Tibial artery (tissue), 4 donors: ENCODE measurements at regions not wholly inside any gene's neighbourhood (a gene's known extent, or its start where the extent isn't known, plus 50 kb on each side); places are given as distances from the start of the nearest gene placed in this dataset.

ENCODE experiments used
- DNase-seq, 2 donors: peaks; one replicate each; pipeline ENCODE4 v3.0.0-alpha.2; 2019
- H3K27ac ChIP-seq, 2 donors: fragments of 200-600 bp; sonication (generic) in 1 of 2; 1 replicate in 1 of 2; 2 replicates in 1 of 2; pipeline ENCODE4 v1.5.1; 2018 to 2019; ENCODE audit warnings: mild to moderate bottlenecking in 1 of 2
- H3K27me3 ChIP-seq, 2 donors: fragments of 200-600 bp; sonication (generic) in 1 of 2; one replicate each; pipeline versions ENCODE4 v1.5.1 to v1.6.0; 2016 to 2019
- H3K36me3 ChIP-seq, 3 donors: fragments of 200-600 bp; sonication (generic) in 2 of 3; one replicate each; pipeline ENCODE4 v1.5.1; 2016 to 2019; ENCODE audit warnings: mild to moderate bottlenecking in 2 of 3
- H3K4me1 ChIP-seq, 4 donors: fragments of 200-600 bp; sonication (generic) in 2 of 4; 1 replicate in 3 of 4; 2 replicates in 1 of 4; pipeline ENCODE4 v1.5.1; 2016 to 2019
- H3K4me3 ChIP-seq, 2 donors: fragments of 200-600 bp; sonication (generic) in 1 of 2; 1 replicate in 1 of 2; 2 replicates in 1 of 2; pipeline ENCODE4 v1.5.1; 2018 to 2019; ENCODE audit warnings: mild to moderate bottlenecking in 2 of 2
- H3K9me3 ChIP-seq, 3 donors: fragments of 200-600 bp; sonication (generic) in 1 of 3; one replicate each; pipeline ENCODE4 v1.5.1; 2016 to 2019
- CTCF ChIP-seq, 2 experiments: fragments of 200-600 bp in 1 of 2; fragments of 450-650 bp in 1 of 2; IDR thresholded peaks; one replicate each; pipeline ENCODE4 v1.5.1; 2017 to 2019; ENCODE audit warnings: antibody characterized with exemption in 2 of 2, mild to moderate bottlenecking in 1 of 2, moderate library complexity in 1 of 2
- intact Hi-C: fragments of 100-400 bp; cut with DNase I; formaldehyde crosslinking; loops from one replicate; pipeline ENCODE4 v1.15.0; 2023; ENCODE audit warnings: low total_unique reads

DNA sequence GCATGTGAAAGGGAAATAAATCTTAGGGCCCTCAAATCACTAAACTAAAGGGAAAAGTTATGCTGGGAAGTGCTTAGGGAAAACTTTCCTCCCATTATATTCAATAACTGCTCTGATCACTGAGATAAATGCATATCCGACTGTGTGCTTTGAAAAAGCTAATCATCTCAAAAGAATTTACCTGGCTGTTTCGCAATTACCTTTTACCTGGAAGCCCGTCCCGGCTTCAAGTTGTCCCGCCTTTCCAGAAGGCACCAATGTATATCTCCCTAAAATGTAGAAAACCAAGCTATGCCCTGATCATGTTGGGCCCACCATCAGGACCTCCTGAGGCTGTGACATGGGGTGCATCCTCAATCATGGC, 394.6 kb upstream of the HSFY2 start:
- Histone ChIP-seq H3K36me3 (no peaks in the 10 kb centered on the region), H3K27ac (no peak overlapping the region), H3K4me1 (no peaks in the 10 kb centered on the region), H3K4me3 (no peak overlapping the region), H3K9me3 (no peaks in the 10 kb centered on the region), H3K27me3 (no peaks in the 10 kb centered on the region)
- intact Hi-C loops, result no loop called here
- TF ChIP-seq CTCF (IDR thresholded peaks at IDR 0.05), result no peak
- no peak for DNase-seq

DNA sequence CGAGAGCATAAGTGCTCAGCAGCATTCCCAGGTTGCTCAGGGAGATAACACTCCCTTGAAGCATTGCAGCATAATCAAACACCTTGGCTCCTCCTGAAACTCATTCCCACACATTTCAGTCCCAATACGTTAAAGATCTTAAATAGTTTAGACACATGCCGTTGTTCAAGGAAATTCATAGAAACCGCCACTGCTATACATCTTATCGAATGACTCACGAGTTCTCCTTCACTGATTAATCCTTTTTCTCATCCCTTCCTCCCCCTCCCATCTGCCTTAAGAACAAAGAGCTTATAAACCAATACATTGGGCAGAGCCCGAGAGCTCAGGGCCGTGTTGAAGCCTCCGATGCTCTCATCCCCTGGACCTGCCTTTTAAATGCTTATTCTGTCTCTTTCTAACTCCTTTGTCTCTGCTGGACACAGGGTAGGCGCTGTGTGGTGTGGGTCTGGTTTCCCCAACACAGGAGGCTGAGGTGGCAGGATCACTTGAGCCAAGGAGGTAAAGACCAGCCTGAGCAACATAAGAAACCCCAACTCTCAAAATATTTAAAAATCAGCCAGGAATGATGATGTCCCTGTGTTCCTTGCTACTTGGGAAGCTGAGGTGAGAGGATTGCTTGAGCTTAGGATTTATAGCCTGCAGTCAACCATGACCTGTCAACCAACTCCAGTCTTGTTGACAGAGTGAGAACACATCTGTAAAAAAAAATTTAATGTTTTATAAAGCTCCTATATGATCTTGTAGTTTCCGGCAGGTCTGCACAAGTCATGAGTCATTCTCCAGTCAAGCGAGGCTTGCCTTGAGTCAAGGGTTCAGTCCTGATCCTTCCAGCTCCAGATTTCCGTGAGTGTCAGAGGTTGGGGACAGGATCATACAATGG, 394.0 kb upstream of the HSFY2 start:
- DNase-seq, result no peak
- Histone ChIP-seq H3K9me3 (no peaks in the 10 kb centered on the region), H3K36me3 (no peaks in the 10 kb centered on the region), H3K4me3 (no peak overlapping the region), H3K4me1 (no peaks in the 10 kb centered on the region), H3K27ac (no peak overlapping the region), H3K27me3 (no peaks in the 10 kb centered on the region)
- no peak for TF ChIP-seq CTCF (IDR thresholded peaks at IDR 0.05)
- intact Hi-C loops, result no loop called here

DNA sequence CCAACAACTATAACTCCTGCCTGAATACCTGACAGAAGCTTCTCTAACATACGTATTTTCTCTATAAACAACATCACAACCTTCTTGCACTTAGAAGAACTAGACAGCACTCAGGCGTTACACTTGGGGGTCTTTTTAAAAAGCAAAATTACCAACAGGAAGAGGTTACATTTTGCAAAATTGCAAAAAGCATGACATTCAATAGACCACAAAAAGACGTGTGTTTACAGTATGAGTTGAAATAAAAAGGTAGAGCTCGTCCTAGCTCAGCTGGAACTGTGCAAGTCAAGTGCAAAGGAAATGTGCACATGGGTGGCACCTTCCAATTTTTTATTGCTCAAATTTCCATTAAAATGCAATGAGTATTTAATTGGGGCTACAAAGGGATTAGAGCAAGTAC, 375.2 kb upstream of the HSFY2 start:
- H3K4me1 ChIP-seq, result no peaks in the 10 kb centered on the region
- H3K36me3 ChIP-seq, result no peaks in the 10 kb centered on the region
- intact Hi-C loops, result no loop called here
- no peak overlapping the region for H3K27ac ChIP-seq
- H3K4me3 ChIP-seq, result no peak overlapping the region
- no peak for DNase-seq
- no peak for TF ChIP-seq CTCF (IDR thresholded peaks at IDR 0.05)
- H3K27me3 ChIP-seq, result no peaks in the 10 kb centered on the region
- no peaks in the 10 kb centered on the region for H3K9me3 ChIP-seq

DNA sequence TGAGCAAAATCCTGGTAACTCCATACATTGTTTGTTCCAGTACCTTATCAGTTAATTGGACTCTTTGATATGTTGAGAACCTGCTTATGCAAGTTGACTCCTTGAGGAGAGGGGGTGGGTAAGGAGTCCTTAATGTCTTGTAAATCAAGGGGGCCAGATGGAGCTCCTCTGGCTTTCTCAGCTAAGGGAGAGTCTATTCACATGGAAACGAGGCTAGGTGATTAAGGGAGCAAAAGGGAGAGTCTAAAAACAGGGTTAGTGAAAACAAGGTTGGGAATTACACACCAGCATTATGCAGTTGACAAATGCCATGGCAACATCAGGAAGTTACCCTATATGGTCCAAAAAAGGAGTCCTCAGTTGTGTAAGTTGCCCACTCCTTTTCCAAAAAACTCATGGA, 372.8 kb upstream of the HSFY2 start:
- no peak for DNase-seq
- no peaks in the 10 kb centered on the region for H3K27me3 ChIP-seq
- no peak overlapping the region for H3K4me3 ChIP-seq
- TF ChIP-seq CTCF (IDR thresholded peaks at IDR 0.05), result no peak
- no peaks in the 10 kb centered on the region for H3K9me3 ChIP-seq
- H3K4me1 ChIP-seq, result no peaks in the 10 kb centered on the region
- intact Hi-C loops, result no loop called here
- H3K27ac ChIP-seq, result no peak overlapping the region
- H3K36me3 ChIP-seq, result no peaks in the 10 kb centered on the region

GRCh38 chrY:19142093-19142492, 368.6 kb upstream of the HSFY2 start:
- Histone ChIP-seq H3K27me3 (no peaks in the 10 kb centered on the region), H3K36me3 (no peaks in the 10 kb centered on the region), H3K27ac (no peak overlapping the region), H3K4me1 (no peaks in the 10 kb centered on the region), H3K4me3 (no peak overlapping the region), H3K9me3 (no peaks in the 10 kb centered on the region)
- intact Hi-C loops, result no loop called here
- DNase-seq, result no peak
- no peak for TF ChIP-seq CTCF (IDR thresholded peaks at IDR 0.05)
